SK-N-SH (cell line): ENCODE measurements at regions not wholly inside any gene's neighbourhood (a gene's known extent, or its start where the extent isn't known, plus 50 kb on each side); places are given as distances from the start of the nearest gene placed in this dataset.

Experiments used
- CTCF ChIP-seq: fragments of 200-600 bp; sonication (generic); IDR thresholded peaks from 2 replicates; pipeline ENCODE4 v1.6.1; 2017; ENCODE audit warnings: antibody characterized with exemption, mild to moderate bottlenecking, moderate library complexity
- EP300 ChIP-seq, 2 experiments: IDR thresholded peaks; 2 replicates each; pipeline versions ENCODE4 v1.4.0 to v1.6.1; 2012; ENCODE audit warnings: borderline replicate concordance in 1 of 2, low read depth in 1 of 2, low read length in 1 of 2
- FOXJ3 ChIP-seq: sonication (generic); formaldehyde crosslinking; IDR thresholded peaks from 2 replicates; pipeline ENCODE4 v1.5.1; 2020; ENCODE audit warnings: mild to moderate bottlenecking, missing genetic modification reagents
- FOXM1 ChIP-seq: IDR thresholded peaks from 2 replicates; pipeline ENCODE4 v1.4.0; 2012; ENCODE audit warnings: low read depth, mild to moderate bottlenecking
- IRF3 ChIP-seq: fragments of 150-350 bp; IDR thresholded peaks from 2 replicates; pipeline ENCODE4 v1.6.1; 2016; ENCODE audit warnings: mild to moderate bottlenecking, low read depth, low read length
- MAX ChIP-seq: IDR thresholded peaks from 2 replicates; pipeline ENCODE4 v1.4.0; 2012; ENCODE audit warnings: low read depth
- NRF1 ChIP-seq: IDR thresholded peaks from 2 replicates; pipeline ENCODE4 v1.6.1; 2012; ENCODE audit warnings: low read depth, mild to moderate bottlenecking, low read length
- POLR2AphosphoS5 ChIP-seq: IDR thresholded peaks from 2 replicates; pipeline ENCODE4 v1.6.1; 2012; ENCODE audit warnings: low read depth, low read length
- RCOR1 ChIP-seq: fragments of 150-350 bp; IDR thresholded peaks from 2 replicates; pipeline ENCODE4 v1.6.1; 2017; ENCODE audit warnings: antibody characterized with exemption, low read length
- REST ChIP-seq: IDR thresholded peaks from 2 replicates; pipeline ENCODE4 v1.6.1; 2012; ENCODE audit warnings: mild to moderate bottlenecking, low read depth, low read length, moderate library complexity
- RFX5 ChIP-seq: IDR thresholded peaks from 2 replicates; pipeline ENCODE4 v1.6.1; 2012; ENCODE audit warnings: mild to moderate bottlenecking, improper control_type of control experiment, low read length
- USF2 ChIP-seq: fragments of 150-350 bp; IDR thresholded peaks from 2 replicates; pipeline ENCODE4 v1.6.1; 2017; ENCODE audit warnings: antibody characterized with exemption, low read length, low read depth, borderline replicate concordance
- ZBTB33 ChIP-seq: IDR thresholded peaks from 2 replicates; pipeline ENCODE4 v1.4.0; 2012; ENCODE audit warnings: low read depth, borderline replicate concordance

- TF ChIP-seq FOXM1 (no peak), CTCF (no peak), REST (no peak), FOXJ3 (CRISPR knock-in tag) (no peak), POLR2AphosphoS5 (no peak), MAX (no peak), NRF1 (no peak), RFX5 (no peak), RCOR1 (no peak), IRF3 (no peak), EP300 (IDR thresholded peaks at IDR 0.05; ENCODE audit: borderline replicate concordance in 1 of 2, low read depth in 1 of 2, low read length in 1 of 2) (no peak), USF2 (no peak), ZBTB33 (no peak)
These were observed 160.6 kb upstream of the ARHGEF26 start for GRCh38 chr3:153960458-153961074.
